AG09309 (cell line): ENCODE measurements at regions not wholly inside any gene's neighbourhood (a gene's known extent, or its start where the extent isn't known, plus 50 kb on each side); places are given as distances from the start of the nearest gene placed in this dataset.
A peak's percentile ranks its signal among the peaks of the same experiment; 100 is the strongest.

Experiments
- DNase-seq: peaks from one replicate; pipeline ENCODE4 v3.0.0-alpha.2; 2010; ENCODE audit warnings: low read depth
- H3K4me3 ChIP-seq: 2 replicates; pipeline ENCODE4 v1.5.1; 2011; ENCODE audit warnings: mild to moderate bottlenecking, low read depth, low read length, moderate library complexity; ENCODE audit not compliant: control insufficient read depth
- TF ChIP-seq, protein P1 (sequence below): IDR thresholded peaks from 2 replicates; pipeline ENCODE4 v1.5.1; 2011; ENCODE audit warnings: mild to moderate bottlenecking, low read depth, low read length, inconsistent platforms; ENCODE audit not compliant: insufficient read depth, control insufficient read depth; ENCODE audit errors: missing control alignments

DNA sequence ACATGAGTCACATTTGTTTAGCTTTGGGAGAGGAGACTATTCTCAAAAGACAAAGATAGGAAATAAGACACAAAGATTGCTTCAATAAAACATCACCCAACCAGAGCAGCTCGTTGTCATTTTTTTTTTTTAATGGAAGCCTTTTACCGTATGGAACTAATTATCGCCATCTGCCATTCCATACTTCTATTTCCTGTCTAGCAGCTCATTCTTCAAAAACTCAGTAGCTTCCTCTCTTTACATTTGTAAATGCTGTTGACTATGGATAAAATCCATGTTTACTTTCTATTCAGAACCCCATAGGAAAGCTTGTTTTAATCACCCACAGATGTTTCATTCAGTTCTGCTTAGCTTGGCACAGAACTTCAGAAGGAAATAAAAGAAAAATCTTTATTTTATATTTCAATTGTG, 110.0 kb upstream of the PSMD7 start:
- peak; percentile 10 for DNase-seq
- TF ChIP-seq, protein P1, sequence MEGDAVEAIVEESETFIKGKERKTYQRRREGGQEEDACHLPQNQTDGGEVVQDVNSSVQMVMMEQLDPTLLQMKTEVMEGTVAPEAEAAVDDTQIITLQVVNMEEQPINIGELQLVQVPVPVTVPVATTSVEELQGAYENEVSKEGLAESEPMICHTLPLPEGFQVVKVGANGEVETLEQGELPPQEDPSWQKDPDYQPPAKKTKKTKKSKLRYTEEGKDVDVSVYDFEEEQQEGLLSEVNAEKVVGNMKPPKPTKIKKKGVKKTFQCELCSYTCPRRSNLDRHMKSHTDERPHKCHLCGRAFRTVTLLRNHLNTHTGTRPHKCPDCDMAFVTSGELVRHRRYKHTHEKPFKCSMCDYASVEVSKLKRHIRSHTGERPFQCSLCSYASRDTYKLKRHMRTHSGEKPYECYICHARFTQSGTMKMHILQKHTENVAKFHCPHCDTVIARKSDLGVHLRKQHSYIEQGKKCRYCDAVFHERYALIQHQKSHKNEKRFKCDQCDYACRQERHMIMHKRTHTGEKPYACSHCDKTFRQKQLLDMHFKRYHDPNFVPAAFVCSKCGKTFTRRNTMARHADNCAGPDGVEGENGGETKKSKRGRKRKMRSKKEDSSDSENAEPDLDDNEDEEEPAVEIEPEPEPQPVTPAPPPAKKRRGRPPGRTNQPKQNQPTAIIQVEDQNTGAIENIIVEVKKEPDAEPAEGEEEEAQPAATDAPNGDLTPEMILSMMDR: no peak
- no peak overlapping the region for H3K4me3 ChIP-seq

DNA sequence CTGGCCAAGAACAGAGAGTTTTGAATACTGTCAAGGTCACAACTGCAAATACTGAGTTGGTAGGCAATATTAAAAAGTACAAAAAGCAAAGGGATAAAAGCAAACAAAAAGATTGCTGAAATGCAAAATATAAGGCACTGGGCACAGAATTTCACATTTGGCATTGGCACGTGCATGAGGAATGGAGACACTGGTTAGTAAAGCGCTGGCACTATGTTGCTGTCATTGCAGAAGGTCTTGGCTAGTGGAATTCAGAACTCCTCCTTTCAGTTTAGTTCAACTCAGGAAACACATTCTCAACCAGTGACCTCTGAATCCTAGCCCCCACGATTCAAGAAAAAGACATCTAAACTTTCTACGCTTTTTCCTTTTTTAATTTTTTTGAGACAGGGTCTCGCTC, 111.8 kb upstream of the PSMD7 start:
- no peak overlapping the region for H3K4me3 ChIP-seq
- DNase-seq: no peak
- TF ChIP-seq, protein P1: no peak

DNA sequence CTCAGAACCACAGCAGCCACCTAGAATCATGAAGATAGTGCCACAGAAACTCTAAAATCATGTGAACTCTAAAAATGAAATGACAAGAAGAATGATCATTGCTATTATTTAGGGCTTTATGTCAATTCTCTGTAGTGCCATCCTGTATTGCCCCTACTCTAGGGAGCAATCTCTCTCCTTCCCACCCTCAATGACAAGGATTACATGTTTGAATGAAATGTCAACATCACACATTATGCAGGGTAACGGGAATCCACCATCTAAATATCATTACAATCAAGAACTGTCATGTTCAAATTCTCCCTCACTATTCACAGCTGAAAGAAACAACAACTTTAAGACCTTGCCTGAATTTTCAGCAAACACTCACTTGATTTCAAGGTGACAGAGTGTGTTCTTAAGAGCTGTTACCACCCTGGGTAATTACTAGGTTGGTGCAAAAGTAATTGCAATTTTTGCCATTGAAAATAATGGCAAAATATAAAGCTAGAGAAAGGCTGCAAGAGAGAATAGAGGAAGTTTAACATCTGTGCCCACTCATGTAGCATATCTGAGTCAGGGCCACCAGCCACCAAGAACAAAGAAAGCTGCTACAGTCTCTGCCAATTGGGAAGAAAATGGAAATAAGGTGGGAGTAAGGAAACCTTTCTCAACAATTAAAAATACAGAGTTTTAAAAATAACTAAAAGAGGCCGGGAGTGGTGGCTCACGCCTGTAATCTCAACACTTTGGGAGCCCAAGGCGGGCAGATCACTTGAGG, 112.8 kb upstream of the PSMD7 start:
- H3K4me3 ChIP-seq: no peak overlapping the region
- TF ChIP-seq, protein P1: no peak
- DNase-seq: no peak

GRCh38 chr16:74169687-74170376, 126.8 kb upstream of the PSMD7 start:
- DNase-seq: no peak
- H3K4me3 ChIP-seq: no peak overlapping the region
- TF ChIP-seq, protein P1: no peak

- TF ChIP-seq, protein P1: no peak
- no peak overlapping the region for H3K4me3 ChIP-seq
- no peak for DNase-seq
Measured at GRCh38 chr16:74169066-74169465, 127.5 kb upstream of the PSMD7 start.

GRCh38 chr16:74168445-74168844, 128.2 kb upstream of the PSMD7 start:
- no peak overlapping the region for H3K4me3 ChIP-seq
- TF ChIP-seq, protein P1: no peak
- no peak for DNase-seq
